HG03521 (cell line): ENCODE measurements at regions not wholly inside any gene's neighbourhood (a gene's known extent, or its start where the extent isn't known, plus 50 kb on each side); places are given as distances from the start of the nearest gene placed in this dataset.
"Not testable (repeated sequence)": the region's sequence is repeated elsewhere in the genome, so short reads cannot be mapped to it uniquely, and the experiment has no call there.

Experiments used
- ATAC-seq: cut with Tn5 transposase; IDR thresholded peaks from one replicate; pipeline ENCODE4 v1.9.1; 2021; ENCODE audit warnings: mild to moderate bottlenecking, moderate library complexity; ENCODE audit not compliant: unreplicated experiment

DNA sequence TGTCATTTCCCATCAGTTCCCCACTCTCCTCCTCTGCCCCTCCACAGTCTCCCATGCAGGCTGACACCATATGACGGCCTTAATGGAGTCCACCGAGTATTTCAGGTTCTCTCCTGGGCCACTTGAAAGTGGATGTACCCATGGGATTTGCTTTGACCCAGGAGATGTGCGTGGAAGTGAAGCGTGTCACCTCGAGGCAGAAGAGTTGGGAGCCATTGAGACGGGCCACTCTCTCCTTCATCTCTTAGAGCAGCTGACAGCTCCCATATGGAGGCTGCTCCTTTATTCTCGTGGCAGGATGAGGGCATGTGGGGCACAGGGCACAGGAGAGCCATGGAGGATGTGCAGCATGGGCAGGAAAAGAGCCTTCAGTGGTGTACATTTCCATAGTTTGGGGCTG is 144.7 kb upstream of the CRYM start:
- not testable (repeated sequence) for ATAC-seq

DNA sequence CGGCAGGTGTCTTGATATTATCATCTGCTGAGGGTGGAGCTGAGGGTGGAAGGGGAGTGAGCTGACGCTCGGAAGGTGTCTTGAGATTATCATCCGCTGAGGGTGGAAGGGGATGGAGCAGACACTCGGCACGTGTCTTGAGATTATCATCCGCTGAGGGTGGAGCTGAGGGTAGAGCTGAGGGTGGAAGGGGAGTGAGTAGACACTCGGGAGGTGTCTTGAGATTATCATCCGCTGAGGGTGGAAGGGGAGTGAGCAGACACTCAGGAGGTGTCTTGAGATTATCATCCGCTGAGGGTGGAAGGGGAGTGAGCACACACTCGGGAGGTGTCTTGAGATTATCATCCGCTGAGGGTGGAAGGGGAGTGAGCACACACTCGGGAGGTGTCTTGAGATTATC is 126.6 kb upstream of the CRYM start:
- not testable (repeated sequence) for ATAC-seq

GRCh38 chr16:21397866-21398265 is 119.8 kb upstream of the CRYM start:
- ATAC-seq, result not testable (repeated sequence)

- ATAC-seq, result not testable (repeated sequence)
Observed at GRCh38 chr16:21396545-21396944, 118.5 kb upstream of the CRYM start.

- not testable (repeated sequence) for ATAC-seq
Observed at GRCh38 chr16:21390634-21391033, 112.5 kb upstream of the CRYM start.

GRCh38 chr16:21389860-21390259 is 111.8 kb upstream of the CRYM start:
- ATAC-seq, result not testable (repeated sequence)

DNA sequence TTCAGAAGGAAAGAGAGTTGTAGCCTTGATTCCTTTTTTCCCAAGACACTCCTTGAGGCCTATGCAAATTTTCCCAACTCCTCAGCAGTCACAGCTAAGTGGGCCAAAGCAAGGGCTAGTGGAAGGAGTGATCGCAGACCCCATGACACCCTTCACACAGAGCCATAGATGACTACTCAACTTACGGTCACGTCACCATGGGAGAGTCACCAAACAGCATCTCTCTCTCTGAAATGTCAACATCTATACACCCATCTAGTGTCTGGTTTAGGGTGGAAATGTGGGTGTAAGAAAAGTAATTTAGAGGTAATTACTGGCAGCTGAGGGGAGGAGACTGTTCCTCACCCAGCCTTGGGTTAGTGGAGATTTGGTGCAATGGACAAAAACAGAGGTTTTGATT is 109.7 kb upstream of the CRYM start:
- ATAC-seq, result not testable (repeated sequence)

DNA sequence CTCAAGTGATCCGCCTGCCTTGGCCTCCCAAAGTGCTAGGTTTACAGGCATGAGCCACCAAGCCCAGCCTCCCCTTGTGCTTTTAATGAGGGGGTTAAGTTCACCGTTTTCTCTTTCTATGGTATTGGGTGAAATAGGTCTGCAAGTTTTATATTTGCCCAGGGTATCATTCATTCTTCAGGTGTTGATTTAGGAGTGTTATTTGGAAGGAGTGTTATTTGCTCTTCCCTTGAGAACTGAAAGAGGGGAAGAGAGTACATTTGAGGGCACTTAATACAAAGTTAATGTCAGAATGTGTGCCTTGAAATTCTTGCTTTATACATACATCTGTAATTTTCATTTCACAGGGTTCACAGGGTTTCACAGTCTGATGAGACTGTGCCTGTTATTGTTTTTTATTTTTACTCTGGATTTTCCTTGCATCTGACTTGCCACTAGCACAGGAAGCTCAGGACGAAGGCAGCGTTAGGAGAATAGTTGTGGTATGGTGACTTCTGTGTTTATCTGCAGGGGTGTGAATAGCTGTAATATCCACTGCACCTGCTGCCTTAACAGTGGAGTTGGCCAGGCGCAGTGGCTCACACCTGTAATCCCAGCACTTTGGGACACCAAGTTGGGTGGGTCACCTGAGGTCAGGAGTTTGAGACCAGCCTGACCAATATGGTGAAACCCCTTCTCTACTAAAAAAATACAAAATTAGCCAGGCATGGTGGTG is 108.3 kb upstream of the CRYM start:
- not testable (repeated sequence) for ATAC-seq

DNA sequence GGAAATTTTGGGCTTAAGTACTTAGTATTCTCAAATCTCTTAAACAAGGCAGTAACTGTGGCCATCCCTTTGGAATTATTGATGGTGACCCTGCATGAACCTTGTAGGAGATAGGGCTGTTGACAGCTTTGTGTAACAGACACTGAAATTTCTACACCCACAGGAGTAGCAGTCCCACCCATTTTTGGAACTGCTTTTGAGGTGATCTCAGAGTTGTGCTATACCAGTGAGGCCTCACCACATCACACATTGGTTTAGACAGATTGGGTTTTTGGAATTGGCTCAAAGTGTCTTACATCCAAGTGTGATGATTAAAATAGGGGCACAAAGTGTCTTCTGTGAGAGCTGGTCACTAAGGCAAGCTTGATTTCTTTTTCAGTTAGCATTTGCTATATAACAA is 105.6 kb upstream of the CRYM start:
- not testable (repeated sequence) for ATAC-seq

DNA sequence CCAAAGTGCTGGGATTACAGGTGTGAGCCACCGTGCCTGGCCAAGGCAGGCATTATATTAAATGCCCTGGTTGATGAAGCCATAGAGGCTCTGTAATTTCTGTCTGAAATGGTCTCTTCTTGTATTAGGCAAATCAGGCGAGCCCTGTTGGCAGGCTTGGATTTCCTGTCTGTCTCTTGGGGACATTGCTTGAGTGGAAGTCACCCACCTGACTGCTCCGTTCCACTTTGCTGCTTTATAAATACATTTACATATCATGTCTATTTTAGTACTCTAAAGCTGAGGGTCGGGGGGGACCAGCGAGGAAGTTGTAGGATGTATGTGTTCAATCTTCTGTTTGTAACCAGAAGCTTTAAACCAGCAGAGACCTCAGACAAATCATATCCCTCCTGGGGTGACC is 101.6 kb upstream of the CRYM start:
- not testable (repeated sequence) for ATAC-seq

DNA sequence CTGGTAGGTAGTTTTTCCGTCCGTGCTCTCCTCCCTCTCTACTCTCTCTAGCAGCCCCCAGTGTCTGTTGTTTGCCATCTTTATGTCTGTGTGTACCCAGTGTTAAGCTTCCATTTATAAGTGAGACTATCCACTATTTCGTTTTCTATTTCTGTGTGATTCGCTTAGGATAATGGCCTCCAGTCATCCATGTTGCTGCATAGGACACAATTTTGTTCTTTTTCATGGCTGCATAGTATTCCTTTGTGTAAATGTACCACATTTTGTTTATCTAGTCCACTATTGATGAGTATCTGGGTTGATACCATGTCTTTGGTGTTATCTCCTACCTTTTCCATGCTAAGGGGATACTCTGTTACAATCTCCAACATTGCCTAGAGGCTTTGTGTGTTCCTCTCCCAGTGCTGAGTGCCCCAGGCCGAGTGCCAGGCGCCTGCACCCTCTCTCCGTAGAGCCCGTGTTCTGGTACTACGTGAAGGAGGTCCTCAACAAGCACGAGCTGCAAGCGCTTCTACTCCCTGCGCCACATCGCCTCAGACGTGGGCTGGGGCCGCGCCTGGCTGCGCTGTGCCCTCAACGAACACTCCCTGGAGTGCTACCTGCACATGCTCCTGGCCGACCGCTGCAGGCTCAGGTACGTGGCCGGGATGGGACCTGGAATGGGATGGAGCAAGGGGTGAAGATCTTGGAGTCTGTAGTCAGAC is 98.3 kb upstream of the CRYM start:
- ATAC-seq, result not testable (repeated sequence)

DNA sequence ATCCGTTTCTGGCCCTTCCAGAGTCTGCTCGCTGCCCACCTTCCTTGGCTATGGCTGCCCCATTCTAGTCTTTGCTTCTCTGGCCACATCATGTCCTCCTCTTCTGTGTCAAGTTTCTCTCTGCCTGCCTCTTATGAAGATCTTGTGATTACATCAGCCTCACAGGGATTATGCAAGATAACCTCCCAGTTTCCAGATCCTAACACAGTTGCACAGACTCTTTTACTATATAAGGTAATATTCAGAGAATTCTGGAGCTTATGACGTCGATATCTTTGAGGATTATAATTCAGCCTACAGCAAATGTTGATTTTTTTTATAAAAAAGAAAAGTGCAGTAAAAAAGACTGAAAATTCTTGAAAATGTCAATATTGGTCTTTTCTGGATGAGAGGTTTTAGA is 97.2 kb upstream of the CRYM start:
- ATAC-seq, result not testable (repeated sequence)

GRCh38 chr16:21373454-21373853 is 95.4 kb upstream of the CRYM start:
- not testable (repeated sequence) for ATAC-seq

DNA sequence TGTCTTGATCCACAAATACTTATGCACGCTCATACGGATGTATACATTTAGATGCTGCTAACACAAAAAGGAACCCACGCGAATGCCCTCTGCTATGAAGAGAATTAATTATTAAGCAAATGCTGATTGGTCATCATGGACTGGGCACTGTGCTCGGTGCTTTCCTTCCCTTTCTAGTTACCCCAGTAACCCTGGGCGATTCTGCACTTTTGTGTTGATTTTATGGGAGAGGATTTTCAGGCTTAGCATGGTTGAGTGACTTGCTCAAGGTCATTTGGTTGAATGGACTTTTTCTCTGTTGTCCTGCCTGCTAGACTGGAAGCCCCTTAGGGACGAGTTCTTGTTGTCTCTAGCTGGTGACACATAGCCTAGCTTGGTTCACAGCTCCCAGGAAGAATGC is 94.8 kb upstream of the CRYM start:
- not testable (repeated sequence) for ATAC-seq

DNA sequence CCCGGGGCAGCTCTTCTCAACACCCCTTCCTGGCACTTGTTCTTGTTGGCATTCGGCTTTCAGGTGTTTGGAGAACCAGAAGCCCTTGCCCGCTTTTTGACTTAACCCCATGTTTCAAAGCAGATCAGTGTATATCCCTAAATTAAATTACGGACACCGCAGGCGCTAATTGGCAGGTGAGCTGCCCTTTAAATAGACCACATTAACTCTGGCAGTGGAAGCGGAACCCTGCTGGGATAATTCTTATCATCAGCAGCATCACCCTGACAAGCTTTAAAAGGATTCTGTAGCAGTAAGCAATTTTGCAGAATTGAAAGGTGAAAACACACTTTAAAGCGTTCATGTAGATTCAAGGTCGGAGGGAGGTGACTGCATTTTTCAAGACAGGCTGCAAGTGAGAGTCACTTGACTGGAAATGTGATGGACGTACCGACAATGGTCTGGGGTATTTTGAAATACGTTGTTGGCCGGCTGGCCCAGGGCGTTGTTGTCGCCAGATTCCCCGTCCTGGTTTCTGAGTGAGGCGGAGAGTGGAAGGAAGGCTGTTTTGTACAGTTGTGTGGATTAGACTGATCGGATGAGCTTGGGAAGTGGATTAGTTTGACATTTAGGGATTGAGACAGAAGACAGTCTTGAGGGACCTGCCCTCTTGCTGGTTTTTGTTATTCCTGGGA is 94.2 kb upstream of the CRYM start:
- ATAC-seq, result not testable (repeated sequence)

DNA sequence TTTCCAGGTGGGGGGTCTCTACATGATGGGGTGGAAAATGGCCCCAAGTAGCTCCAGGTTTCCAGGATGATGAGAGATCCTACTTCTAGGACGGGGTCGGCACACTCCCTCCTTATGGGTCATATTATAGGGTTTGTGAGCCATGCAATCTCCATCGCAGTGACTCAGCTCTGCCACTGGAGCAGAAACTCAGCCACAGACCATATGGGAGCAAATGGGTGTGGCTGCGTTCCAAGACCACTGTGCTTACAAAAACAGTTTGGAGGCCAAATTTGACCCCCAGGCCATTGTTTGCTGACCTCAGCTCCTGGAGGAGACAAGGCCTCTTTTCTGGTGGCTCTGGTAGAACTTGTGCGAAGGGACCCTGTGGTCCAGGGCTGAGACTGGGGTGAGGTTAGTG is 92.7 kb upstream of the CRYM start:
- not testable (repeated sequence) for ATAC-seq

GRCh38 chr16:21368973-21369942 is 91.2 kb upstream of the CRYM start:
- not testable (repeated sequence) for ATAC-seq

DNA sequence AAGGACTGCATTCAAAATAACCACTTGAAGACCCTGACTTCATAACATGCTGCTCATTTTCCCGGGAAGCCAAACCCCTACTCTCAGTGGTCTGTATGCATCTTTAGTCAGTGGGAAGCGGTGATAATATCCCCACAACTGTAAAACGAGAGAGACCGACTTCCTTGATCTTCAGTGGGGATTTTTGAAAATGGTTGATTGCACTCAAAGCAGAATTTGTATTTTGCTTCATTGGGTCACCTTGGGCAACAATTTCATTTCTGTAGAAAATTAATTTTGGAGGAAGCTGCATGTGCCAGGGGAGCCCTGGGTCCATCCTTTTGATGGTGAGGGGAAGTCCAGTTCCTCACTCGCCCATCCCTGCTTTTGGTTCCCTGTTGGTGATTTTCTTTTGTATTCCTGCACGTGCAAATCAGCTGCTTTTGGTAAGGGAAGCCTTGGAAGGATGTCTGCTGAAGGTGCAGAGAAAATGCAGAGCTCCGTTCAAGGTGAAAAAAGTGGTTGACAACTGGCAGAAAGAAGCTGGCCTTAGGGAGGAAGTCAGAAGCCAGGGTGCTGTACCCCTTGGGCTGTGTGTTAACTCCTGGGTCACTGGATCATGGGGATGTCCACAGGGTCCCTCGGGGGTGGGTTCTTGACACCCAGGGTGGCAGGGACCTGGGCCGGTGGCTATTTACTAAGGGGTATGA is 89.8 kb upstream of the CRYM start:
- ATAC-seq, result not testable (repeated sequence)

GRCh38 chr16:21366998-21367397 is 88.9 kb upstream of the CRYM start:
- ATAC-seq, result not testable (repeated sequence)

GRCh38 chr16:21365541-21365940 is 87.5 kb upstream of the CRYM start:
- ATAC-seq, result not testable (repeated sequence)
